SK-N-SH treated with all-trans-retinoic acid at 6 μM for 48 hours (cell line): ENCODE measurements at regions not wholly inside any gene's neighbourhood (a gene's known extent, or its start where the extent isn't known, plus 50 kb on each side); places are given as distances from the start of the nearest gene placed in this dataset.

Experiments
- ARNTL ChIP-seq: fragments of 450-650 bp; formaldehyde crosslinking; IDR thresholded peaks from 2 replicates; pipeline ENCODE4 v1.5.0; 2020; ENCODE audit warnings: low read depth, mild to moderate bottlenecking, moderate library complexity, borderline replicate concordance
- BACH2 ChIP-seq: fragments of 250-450 bp; sonication (Bioruptor Pico); IDR thresholded peaks from 2 replicates; pipeline ENCODE4 v1.9.0; 2021; ENCODE audit warnings: mild to moderate bottlenecking, borderline replicate concordance
- CSDC2 ChIP-seq: fragments of 250-450 bp; sonication (Bioruptor Pico); IDR thresholded peaks from 2 replicates; pipeline ENCODE4 v1.5.0; 2020; ENCODE audit warnings: mild to moderate bottlenecking, moderate library complexity
- ESRRG ChIP-seq: fragments of 250-450 bp; sonication (Bioruptor Pico); IDR thresholded peaks from 2 replicates; pipeline ENCODE4 v1.6.1; 2021; ENCODE audit warnings: mild to moderate bottlenecking
- GLIS3 ChIP-seq: fragments of 250-450 bp; sonication (Bioruptor Pico); IDR thresholded peaks from 2 replicates; pipeline ENCODE4 v1.5.0; 2020; ENCODE audit warnings: mild to moderate bottlenecking, moderate library complexity
- RARB ChIP-seq: fragments of 250-450 bp; sonication (Bioruptor Pico); IDR thresholded peaks from 2 replicates; pipeline ENCODE4 v1.8.0; 2021; ENCODE audit warnings: mild to moderate bottlenecking, moderate library complexity
- ZFP3 ChIP-seq: fragments of 250-450 bp; sonication (Bioruptor Pico); IDR thresholded peaks from 2 replicates; pipeline ENCODE4 v1.5.0; 2020; ENCODE audit warnings: mild to moderate bottlenecking, moderate library complexity
- TF ChIP-seq, protein P1 (sequence below): fragments of 250-450 bp; sonication (Bioruptor Pico); IDR thresholded peaks from 2 replicates; pipeline ENCODE4 v1.8.0; 2020; ENCODE audit warnings: mild to moderate bottlenecking, moderate library complexity, borderline replicate concordance

DNA sequence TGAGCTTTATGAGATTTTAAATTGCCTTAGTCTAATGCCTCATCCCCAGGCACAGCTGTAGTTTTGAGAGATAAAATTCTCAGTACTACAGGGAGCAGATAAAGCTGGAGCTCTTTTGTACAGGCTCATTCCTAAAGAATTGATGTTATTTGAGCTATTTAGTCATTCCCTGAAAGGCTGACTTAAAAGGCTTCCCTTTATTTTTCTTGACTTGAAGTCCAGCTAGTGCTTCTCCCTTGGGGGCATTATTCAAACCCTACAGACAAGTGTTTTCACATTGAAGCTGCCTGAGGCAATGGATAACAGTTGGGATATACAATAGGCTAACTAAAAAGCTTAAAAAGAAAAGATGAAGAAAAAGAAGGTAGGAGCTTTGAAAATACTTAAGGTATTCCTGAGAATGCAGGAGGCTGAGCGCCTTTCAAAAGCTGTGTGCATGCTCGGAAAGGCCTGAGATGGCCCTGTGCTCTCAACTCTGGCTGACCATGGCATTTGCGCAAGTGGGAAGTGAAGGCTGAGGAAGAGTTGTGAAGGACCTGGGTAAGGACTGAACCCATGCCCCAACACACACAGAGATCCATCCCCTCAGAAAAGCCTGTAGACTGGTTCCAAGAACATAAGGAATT, 315.1 kb downstream of the SMOC2 start:
- TF ChIP-seq, protein P1, sequence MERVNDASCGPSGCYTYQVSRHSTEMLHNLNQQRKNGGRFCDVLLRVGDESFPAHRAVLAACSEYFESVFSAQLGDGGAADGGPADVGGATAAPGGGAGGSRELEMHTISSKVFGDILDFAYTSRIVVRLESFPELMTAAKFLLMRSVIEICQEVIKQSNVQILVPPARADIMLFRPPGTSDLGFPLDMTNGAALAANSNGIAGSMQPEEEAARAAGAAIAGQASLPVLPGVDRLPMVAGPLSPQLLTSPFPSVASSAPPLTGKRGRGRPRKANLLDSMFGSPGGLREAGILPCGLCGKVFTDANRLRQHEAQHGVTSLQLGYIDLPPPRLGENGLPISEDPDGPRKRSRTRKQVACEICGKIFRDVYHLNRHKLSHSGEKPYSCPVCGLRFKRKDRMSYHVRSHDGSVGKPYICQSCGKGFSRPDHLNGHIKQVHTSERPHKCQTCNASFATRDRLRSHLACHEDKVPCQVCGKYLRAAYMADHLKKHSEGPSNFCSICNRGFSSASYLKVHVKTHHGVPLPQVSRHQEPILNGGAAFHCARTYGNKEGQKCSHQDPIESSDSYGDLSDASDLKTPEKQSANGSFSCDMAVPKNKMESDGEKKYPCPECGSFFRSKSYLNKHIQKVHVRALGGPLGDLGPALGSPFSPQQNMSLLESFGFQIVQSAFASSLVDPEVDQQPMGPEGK: no peak
- TF ChIP-seq CSDC2 (CRISPR knock-in tag): no peak
- TF ChIP-seq RARB (CRISPR knock-in tag): no peak
- TF ChIP-seq GLIS3: no peak
- no peak for TF ChIP-seq BACH2
- no peak for TF ChIP-seq ZFP3 (CRISPR knock-in tag)
- no peak for TF ChIP-seq ARNTL
- no peak for TF ChIP-seq ESRRG (CRISPR knock-in tag)
